ENCODE measurements at regions not wholly inside any gene's neighbourhood (a gene's known extent, or its start where the extent isn't known, plus 50 kb on each side); places are given as distances from the start of the nearest gene placed in this dataset.

GRCh38 chr14:87153391-87153790 lies 839.6 kb downstream of the GALC start:
- no peak for DNase-seq

- no peak for DNase-seq
Measured at GRCh38 chr14:87152693-87153092, 840.3 kb downstream of the GALC start.

- DNase-seq, result no peak
Measured at GRCh38 chr14:87149583-87150354, 843.2 kb downstream of the GALC start.

- DNase-seq, result no peak
Measured at GRCh38 chr14:87148655-87149054, 844.3 kb downstream of the GALC start.

- no peak for DNase-seq
Measured at GRCh38 chr14:87142551-87143211, 850.3 kb downstream of the GALC start.

- no peak for DNase-seq
Measured at GRCh38 chr14:87141801-87142200, 851.2 kb downstream of the GALC start.

- no peak for DNase-seq
Measured at GRCh38 chr14:87139299-87139698, 853.7 kb downstream of the GALC start.

GRCh38 chr14:87133073-87133801 lies 859.7 kb downstream of the GALC start:
- no peak for DNase-seq

- DNase-seq, result no peak
Measured at GRCh38 chr14:87131879-87132278, 861.1 kb downstream of the GALC start.

GRCh38 chr14:87122166-87122565 lies 870.8 kb downstream of the GALC start:
- no peak for DNase-seq

GRCh38 chr14:87121716-87122115 lies 871.3 kb downstream of the GALC start:
- no peak for DNase-seq

- DNase-seq, result no peak
Measured at GRCh38 chr14:87115234-87115633, 877.7 kb downstream of the GALC start.

GRCh38 chr14:87113286-87113685 lies 879.7 kb downstream of the GALC start:
- DNase-seq, result no peak

GRCh38 chr14:87111741-87112140 lies 881.2 kb downstream of the GALC start:
- DNase-seq, result no peak

GRCh38 chr14:87111126-87111525 lies 881.9 kb downstream of the GALC start:
- DNase-seq, result no peak

GRCh38 chr14:87109271-87109670 lies 883.7 kb downstream of the GALC start:
- no peak for DNase-seq

- DNase-seq, result no peak
Measured at GRCh38 chr14:87108726-87109125, 884.3 kb downstream of the GALC start.

- no peak for DNase-seq
Measured at GRCh38 chr14:87102811-87103378, 890.1 kb downstream of the GALC start.

GRCh38 chr14:87097015-87097414 lies 896.0 kb downstream of the GALC start:
- no peak for DNase-seq

GRCh38 chr14:87094913-87095312 lies 898.1 kb downstream of the GALC start:
- DNase-seq, result no peak

- DNase-seq, result no peak
Measured at GRCh38 chr14:87088588-87088987, 904.4 kb downstream of the GALC start.

- no peak for DNase-seq
Measured at GRCh38 chr14:87087881-87088280, 905.1 kb downstream of the GALC start.

GRCh38 chr14:87084908-87085307 lies 908.1 kb downstream of the GALC start:
- no peak for DNase-seq

GRCh38 chr14:87082917-87083316 lies 910.1 kb downstream of the GALC start:
- no peak for DNase-seq
